Esophagus squamous epithelium (tissue), 4 donors: ENCODE measurements at regions not wholly inside any gene's neighbourhood (a gene's known extent, or its start where the extent isn't known, plus 50 kb on each side); places are given as distances from the start of the nearest gene placed in this dataset.

ENCODE experiments used
- POLR2A ChIP-seq, 4 donors: fragments of 450-650 bp; IDR thresholded peaks; one replicate each; pipeline ENCODE4 v1.6.1; 2017; ENCODE audit warnings: antibody characterized with exemption in 4 of 4, mild to moderate bottlenecking in 4 of 4, moderate library complexity in 3 of 4
- TF ChIP-seq, protein P1 (sequence below), 6 experiments: fragments of 450-650 bp in 4 of 6; fragments of 200-600 bp in 2 of 6; sonication (generic) in 2 of 6; IDR thresholded peaks; one replicate each; pipeline ENCODE4 v1.5.1; 2016 to 2019; ENCODE audit warnings: antibody characterized with exemption in 6 of 6, mild to moderate bottlenecking in 4 of 6, moderate library complexity in 4 of 6

DNA sequence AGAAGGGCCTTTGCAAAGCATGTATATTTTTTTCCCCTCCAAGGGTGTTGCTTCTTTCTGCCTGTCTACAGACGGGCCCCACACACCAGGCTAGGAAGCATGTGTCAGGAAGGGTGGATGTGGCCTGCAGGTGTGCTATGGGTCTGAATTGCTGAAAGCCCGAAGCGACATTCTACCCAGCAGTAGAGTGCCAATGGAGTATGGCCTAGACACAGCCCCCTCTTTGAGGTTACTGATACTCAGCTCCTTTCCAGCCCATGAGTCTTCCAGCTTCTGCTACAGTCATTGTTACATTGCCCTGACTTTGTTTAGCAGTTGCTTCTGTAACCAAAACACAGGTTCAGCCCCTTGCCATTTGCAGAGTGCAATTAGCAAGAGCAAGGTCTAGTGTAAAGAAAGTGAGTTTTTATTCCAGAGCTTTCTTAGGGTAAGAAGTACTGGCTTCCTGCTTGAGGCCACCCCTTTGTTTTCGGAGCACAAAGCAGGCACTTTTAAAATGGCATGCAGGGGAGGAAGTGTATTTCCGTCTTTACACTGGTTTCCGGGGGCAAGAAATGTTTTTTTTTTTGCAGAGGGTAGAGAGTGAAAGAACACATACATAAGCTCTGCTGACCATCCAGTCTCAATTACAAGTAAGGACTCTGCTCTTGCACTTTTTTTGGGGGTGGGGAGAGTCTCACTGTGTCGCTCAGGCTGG, 428.0 kb upstream of the AMELY start:
- TF ChIP-seq, protein P1, sequence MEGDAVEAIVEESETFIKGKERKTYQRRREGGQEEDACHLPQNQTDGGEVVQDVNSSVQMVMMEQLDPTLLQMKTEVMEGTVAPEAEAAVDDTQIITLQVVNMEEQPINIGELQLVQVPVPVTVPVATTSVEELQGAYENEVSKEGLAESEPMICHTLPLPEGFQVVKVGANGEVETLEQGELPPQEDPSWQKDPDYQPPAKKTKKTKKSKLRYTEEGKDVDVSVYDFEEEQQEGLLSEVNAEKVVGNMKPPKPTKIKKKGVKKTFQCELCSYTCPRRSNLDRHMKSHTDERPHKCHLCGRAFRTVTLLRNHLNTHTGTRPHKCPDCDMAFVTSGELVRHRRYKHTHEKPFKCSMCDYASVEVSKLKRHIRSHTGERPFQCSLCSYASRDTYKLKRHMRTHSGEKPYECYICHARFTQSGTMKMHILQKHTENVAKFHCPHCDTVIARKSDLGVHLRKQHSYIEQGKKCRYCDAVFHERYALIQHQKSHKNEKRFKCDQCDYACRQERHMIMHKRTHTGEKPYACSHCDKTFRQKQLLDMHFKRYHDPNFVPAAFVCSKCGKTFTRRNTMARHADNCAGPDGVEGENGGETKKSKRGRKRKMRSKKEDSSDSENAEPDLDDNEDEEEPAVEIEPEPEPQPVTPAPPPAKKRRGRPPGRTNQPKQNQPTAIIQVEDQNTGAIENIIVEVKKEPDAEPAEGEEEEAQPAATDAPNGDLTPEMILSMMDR (IDR thresholded peaks at IDR 0.05), result no peak
- no peak for TF ChIP-seq POLR2A (IDR thresholded peaks at IDR 0.05)
